ENCODE measurements at regions not wholly inside any gene's neighbourhood (a gene's known extent, or its start where the extent isn't known, plus 50 kb on each side); places are given as distances from the start of the nearest gene placed in this dataset.

GRCh38 chr2:117661619-117662018 lies 152.9 kb upstream of the DDX18 start:
- TF ChIP-seq POLR2A (IDR thresholded peaks at IDR 0.05) (no peak), POLR2AphosphoS5 (IDR thresholded peaks at IDR 0.05) (no peak), CTCF (IDR thresholded peaks at IDR 0.05) (no peak)

Data from gastroesophageal sphincter (tissue), 3 donors.